Prostate gland (tissue), 2 donors: ENCODE measurements at regions not wholly inside any gene's neighbourhood (a gene's known extent, or its start where the extent isn't known, plus 50 kb on each side); places are given as distances from the start of the nearest gene placed in this dataset.

Experiments
- POLR2A ChIP-seq: fragments of 450-650 bp; IDR thresholded peaks from one replicate; pipeline ENCODE4 v1.6.1; 2016; ENCODE audit warnings: antibody characterized with exemption, mild to moderate bottlenecking
- TF ChIP-seq, protein P1 (sequence below), 4 experiments: fragments of 200-600 bp in 2 of 4; fragments of 450-650 bp in 2 of 4; sonication (generic) in 2 of 4; IDR thresholded peaks; 1 replicate in 3 of 4; 2 replicates in 1 of 4; pipeline ENCODE4 v1.5.1; 2016 to 2019; ENCODE audit warnings: antibody characterized with exemption in 4 of 4, mild to moderate bottlenecking in 2 of 4, moderate library complexity in 2 of 4

- TF ChIP-seq, protein P1, sequence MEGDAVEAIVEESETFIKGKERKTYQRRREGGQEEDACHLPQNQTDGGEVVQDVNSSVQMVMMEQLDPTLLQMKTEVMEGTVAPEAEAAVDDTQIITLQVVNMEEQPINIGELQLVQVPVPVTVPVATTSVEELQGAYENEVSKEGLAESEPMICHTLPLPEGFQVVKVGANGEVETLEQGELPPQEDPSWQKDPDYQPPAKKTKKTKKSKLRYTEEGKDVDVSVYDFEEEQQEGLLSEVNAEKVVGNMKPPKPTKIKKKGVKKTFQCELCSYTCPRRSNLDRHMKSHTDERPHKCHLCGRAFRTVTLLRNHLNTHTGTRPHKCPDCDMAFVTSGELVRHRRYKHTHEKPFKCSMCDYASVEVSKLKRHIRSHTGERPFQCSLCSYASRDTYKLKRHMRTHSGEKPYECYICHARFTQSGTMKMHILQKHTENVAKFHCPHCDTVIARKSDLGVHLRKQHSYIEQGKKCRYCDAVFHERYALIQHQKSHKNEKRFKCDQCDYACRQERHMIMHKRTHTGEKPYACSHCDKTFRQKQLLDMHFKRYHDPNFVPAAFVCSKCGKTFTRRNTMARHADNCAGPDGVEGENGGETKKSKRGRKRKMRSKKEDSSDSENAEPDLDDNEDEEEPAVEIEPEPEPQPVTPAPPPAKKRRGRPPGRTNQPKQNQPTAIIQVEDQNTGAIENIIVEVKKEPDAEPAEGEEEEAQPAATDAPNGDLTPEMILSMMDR (IDR thresholded peaks at IDR 0.05) = no peak
- no peak for TF ChIP-seq POLR2A
These were observed 429.6 kb downstream of the HLX start for GRCh38 chr1:221308534-221309511.
